GM21390 (cell line): ENCODE measurements at regions not wholly inside any gene's neighbourhood (a gene's known extent, or its start where the extent isn't known, plus 50 kb on each side); places are given as distances from the start of the nearest gene placed in this dataset.
"Not testable (repeated sequence)": the region's sequence is repeated elsewhere in the genome, so short reads cannot be mapped to it uniquely, and the experiment has no call there.

Experiments used
- ATAC-seq: cut with Tn5 transposase; IDR thresholded peaks from one replicate; pipeline ENCODE4 v1.9.1; 2021; ENCODE audit not compliant: unreplicated experiment

DNA sequence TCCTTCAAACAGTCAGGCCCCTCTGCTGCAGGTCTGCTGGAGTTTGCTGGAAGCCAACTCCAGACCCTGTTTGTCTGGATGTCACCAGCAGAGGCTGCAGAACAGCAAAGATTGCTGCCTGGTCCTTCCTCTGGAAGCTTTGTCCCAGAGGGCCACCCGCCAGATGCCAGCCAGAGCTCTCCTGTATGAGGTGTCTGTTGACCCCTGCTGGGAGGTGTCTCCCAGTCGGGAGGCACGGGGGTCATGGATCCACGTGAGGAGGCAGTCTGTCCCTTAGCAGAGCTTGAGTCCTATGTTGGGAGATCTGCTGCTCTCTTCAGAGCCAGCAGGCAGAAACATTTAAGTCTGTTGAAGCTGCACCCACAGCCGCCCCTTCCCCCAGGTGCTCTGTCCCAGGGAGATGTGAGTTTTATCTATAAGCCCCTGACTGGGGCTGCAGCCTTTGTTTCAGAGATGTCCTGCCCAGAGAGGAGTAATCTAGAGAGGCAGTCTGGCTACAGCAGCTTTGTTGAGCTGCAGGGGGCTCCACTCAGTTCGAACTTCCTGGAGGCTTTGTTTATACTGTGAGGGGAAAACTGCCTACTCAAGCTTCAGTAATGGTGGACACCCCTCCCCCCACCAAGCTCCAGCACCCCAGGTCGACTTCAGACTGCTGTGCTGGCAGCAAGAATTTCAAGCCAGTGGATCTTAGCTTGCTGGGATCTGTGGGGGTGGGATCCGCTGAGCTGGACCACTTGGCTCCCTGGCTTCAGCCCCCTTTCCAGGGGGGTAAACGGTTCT, 72.1 kb downstream of the OGFRL1 start:
- ATAC-seq, result not testable (repeated sequence)

DNA sequence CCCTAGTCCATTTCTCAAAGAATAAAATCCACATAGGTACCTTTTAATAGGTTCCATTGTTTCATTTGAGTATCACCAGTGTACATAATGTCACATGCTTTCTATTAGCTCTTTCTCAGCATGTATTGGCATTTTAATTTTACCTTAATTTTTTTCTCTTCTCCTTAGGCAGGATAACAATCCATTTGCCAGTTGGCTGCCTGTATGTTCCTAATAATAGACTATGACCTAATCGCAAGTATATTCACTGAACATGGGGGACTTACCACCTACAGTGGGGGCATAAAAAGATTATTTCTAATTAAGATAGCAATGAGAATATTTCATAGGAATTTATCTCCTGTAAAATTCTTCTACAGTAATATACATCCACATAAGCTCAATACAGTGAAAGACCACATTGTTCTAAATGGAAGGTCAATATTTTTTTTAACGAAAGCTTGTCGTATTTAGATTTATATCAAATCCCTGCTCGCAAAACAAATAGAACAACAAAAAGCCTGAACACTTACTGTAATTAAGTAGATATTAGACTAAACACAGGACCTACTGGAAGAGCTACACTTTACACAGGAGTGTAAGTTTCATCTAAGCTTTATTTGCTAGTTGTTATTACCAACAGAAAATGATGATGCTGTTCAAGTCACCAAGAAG, 76.4 kb downstream of the OGFRL1 start:
- ATAC-seq, result no peak

DNA sequence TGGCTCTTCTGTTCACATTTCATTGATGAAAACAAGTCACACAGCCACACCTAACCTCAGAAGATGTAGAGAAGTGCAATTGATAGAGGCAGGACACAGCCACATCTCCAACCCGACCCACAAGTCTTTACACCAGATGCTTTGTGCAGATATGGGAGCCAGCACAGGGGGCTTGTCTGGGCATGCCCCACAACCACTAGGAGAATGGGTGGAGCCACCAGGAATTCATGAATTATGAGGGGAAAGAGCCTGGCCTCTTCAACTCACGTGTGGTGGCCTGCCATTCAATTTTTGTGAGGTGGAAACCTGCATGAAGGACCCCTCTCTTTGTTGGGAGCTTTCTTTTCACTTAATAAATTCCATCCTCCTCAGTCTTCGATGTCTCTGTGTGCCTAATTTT, 79.1 kb downstream of the OGFRL1 start:
- ATAC-seq, result no peak

DNA sequence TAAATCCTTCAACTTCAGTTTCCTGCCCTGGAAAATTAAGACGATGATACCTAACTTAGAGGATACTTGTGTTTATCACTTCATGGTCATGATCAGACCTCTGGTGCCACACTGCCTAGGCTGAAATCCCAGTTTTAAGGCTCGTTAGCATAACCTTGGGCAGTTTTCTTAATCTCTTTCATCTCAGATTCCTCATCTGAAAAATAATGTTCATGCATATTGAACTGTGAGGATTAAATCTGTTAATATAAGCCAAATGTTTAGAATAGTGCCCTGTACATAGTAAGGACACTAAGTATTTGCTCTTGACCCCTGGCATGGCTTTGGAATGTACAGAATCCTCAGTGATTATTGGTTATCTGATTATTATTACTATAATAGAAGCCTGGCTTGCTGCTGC, 79.7 kb downstream of the OGFRL1 start:
- no peak for ATAC-seq

DNA sequence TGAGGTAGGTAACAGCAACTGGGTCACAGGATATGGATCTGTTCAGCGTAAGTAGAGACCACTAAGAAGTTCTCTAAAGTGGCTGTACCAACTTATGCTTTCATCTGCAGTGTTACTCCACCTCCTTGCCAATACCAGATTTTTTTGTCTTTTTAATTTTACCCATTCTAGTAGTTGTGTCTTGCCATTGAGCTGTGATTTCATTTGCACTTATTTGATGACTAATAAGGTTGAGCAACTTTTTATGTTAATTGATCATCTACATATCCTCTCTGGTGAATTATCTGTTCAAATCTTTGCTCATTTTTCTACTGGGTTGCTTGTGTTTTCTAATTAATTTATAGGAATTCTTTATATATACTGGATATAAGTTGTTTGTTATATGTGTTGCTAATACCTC, 82.9 kb downstream of the OGFRL1 start:
- no peak for ATAC-seq

DNA sequence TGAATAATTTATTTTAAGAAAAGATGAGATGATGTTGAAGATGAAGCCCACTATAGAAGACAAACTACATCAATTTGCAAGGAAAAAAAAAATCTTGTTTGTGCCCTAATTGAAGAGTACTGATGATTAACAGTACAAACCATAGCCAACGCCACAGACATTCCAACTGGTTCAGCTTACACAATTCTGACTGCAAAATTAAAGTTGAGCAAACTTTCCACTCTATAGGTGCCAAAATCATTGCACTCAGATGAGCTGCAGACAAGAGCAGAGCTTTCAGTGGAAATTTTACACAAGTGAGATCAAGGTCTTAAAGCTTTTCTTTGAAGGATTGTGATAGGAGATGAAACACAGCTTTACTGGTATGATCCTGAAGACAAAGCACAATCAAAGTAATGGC, 85.3 kb downstream of the OGFRL1 start:
- ATAC-seq, result no peak

DNA sequence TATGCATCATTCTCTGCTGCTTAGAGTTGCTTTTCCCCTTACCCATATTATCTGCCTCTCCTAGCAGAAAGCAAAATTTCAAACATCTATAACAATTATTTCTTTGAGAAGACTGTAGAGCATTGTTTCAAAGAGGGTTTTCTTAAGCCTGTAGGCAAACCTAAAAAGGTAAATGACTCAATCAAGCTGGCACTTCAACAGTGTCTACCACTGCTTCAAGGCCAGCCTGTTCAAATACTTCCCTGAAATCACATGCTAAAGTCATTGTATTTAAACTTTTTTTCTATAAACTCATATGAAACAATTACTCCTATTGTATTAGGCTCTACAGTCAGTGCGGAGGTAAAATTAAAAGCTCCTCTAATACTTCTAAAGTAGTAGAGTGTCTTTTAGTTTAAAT, 87.1 kb downstream of the OGFRL1 start:
- no peak for ATAC-seq

DNA sequence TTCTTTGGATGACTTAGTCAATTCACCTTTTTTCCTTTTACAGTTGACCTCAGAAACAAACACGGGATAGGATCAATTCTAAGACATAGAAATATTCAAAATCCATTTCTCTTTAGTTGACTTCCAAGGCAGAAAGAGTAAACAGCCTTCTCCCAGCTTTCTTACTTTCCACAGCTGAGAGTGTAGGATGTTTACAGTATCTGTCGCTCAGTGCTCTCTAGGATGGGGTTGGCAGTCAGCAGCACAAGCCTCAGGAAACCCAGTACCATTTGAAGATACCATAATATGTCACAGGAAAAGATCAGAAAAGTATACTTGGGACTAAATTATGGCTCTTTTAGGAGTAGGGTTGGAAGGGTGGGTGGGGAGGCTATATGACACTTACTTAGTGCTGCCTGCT, 88.2 kb downstream of the OGFRL1 start:
- ATAC-seq, result no peak

DNA sequence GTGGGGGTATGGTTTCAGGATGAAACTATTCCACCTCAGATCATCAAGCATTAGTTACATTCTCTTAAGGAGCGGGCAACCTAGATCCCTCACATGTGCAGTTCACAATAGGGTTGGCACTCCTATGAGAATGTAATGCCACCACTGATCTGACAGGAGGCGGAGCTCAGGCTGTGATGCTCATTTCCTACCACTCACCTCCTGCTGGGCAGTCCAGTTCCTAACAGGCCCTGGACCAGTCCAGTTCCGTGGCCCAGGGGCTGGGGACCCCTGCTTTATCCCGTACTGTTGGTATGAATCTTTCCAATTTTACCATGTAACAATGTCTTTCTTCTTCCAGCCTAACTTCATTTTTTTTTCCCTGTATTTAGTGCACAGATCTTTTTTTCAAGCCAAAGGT, 94.9 kb downstream of the OGFRL1 start:
- no peak for ATAC-seq

DNA sequence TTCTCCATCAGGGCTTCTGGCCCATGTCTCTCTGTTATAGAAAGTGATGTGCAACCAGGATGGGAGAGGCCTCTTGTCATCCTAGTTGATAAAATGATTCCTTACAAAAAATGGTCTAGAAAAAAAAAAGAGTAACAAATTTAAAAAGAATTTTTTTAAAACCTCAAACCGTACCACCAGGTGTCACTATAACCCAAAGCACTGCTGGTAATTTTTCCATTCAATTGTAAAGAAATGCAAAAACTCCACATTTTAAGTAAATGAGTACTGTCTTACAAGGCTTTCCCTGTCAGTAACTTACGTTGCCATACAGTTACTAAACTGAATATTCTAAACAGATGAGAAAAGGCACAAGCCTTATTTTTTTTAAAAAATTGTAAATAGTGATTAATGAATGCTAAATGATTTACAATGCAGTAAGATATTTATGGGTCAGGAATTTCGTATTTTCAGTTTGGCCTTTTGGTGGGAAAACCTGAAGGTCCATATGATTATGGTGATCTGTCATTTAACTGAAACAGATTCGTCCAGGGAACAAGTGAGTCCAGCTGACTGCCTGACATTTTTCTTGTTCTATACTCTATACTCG, 95.4 kb downstream of the OGFRL1 start:
- no peak for ATAC-seq

DNA sequence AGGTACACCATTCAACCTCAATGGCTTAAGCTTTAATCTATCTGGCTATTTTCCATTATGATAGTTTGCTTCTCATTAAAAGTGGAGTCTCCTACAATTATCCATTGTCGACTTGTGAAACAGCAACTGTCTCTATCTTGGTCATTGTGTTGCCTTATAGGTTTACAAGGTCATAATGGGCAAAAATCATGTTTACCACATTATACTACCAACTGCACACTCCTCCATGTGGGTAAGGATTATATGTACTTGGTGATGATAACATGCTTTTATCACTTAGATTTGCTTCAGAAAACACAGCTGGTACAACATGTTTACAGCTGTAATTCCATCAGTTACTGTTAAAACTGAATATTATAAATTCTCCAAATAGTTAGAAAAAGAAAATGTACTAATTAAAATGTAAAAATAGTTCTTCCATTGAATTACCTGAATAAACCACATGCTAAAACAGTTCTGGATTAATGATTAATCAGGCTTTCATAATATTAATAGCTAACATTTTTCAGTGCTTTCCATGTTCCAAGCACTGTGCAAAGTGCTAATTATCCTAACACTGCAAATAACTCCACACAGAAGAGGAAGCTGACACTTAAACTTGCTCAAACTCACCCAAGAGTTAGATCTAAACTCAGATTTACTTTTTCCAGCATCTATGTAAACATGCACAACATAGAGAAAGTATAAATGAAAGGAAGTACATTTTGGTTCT, 96.7 kb downstream of the OGFRL1 start:
- ATAC-seq, result no peak

DNA sequence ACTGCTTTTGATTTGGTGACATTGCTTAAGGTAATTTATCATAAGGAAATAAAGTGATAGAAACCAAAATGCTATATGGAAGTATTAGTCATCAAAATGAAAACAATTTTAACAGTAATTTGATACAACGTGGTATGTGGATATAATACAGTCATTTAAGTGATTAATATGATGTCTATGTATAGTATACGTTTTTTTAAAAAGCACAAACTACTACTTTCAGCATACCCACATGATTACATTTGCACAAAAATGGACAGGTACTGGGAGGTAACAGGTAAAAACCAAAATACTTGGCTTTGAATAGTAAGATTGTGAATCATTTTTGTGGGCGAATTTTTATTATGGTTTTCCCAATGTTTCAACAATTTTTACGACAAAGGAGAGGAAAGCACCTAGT, 97.6 kb downstream of the OGFRL1 start:
- ATAC-seq, result no peak

DNA sequence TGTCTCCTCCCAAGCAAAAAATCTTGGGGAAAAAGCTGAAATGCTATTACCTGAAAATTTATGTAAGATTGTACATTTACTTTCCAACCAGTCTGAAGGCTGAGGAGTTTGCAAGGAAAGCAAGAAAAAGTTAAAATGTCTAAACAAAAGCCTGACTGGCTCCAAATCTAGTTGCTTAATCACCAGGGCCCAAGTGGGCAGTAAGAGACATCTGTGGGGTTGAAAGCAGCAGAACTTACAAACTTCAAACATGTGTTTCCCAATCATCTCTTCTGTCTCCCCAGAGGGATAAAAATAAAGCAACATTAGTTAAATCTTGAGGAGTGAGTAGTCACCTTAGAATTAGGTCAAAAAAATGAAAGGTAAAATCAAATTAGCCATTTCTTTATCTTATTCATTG, 98.6 kb downstream of the OGFRL1 start:
- no peak for ATAC-seq

DNA sequence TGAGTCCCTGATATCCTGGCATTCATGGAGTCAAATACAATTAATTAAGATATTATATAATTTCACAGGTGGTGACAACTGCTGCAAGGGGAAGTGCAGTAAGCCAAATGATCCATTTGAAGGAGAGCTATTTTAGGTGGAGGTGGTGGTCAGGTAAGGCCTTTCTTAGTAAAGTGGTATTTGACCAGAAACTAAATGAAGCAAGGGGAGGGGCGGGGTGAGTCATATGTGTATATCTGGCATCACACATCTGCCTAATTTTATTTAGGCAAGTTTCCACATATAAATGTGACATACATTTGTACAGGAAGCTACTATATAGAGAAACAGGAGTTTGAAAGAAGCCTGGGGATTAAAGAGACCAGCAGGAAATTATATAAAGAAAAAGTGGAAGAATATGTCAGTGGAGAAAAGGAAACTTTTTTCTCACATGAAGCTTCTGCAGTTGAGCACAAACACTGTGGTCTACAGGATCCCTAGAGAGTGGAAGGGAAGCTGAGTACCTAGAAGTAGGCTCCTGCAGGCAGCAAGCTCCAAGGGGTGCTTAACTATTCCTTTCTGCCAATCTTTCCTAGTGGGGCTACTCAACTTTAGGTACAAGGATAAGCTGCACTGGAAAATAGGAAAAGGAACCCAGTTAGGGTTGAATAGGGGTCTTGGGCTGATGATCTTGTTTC, 99.6 kb downstream of the OGFRL1 start:
- peak; percentile 49 for ATAC-seq

DNA sequence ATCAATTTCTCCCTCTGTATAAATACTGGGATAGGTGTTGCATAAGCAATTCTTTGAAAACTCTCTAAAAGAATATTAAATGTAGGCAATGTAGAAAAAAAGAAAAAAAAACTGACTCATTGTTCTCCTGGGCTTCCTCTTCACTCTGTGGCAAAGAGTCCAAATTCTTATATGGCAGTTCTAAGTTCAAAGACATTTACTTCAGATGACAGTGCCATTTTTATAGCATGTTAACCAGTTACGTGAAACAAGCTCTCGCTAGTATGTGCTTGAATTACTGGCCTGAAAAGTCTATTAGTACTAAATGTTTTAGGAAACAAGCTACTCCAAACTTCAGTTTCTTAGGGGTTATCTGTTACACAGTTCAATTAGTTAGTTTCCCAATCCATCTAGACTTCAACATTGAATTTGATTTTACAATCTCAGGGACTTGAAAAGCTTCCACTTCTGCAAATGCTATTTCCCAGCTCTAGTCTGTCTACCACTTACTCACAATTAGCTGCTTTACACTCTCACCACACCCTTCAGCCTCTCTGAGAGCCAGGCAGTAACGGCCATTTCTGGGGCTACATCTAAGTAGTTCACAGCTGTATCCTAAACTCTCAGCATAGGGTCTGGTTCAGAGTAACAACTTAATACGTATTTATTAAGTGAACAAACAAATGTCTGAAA, 100.4 kb downstream of the OGFRL1 start:
- no peak for ATAC-seq

DNA sequence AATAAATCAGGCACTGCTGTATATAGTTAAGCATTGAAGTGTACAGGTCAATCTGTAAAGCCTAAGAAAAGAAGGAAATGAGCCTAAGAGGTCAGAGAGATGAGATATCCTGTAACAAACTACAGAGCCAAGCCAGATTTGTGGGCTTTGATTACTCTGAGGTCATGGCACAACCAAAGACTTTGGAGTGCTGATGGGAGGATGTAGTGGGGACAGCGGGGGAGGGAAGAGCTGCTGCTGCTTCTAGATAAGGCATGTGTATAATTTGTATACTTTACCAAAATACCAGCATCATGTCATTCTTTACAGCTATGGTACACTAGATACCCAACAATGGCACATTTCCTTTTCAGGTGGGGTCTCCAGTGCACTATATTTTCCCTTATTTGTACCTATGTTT, 102.5 kb downstream of the OGFRL1 start:
- no peak for ATAC-seq

DNA sequence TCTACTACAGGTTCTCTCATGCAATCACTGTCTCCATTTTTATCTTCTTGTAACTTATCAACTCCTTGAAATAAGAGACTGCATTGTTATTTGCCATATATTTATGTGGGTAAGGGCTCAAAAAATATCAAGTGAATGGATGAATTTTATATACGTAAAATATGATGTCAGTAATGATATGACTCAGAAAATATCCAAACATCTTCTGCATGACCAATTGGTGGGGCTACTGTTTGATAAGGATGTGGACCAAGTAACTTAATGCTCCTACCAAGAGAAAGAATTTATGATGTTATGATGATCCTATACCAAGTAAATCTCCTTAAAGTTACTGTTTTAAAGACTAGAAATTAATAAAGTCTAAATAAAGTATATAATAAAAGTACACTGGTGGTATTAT, 103.7 kb downstream of the OGFRL1 start:
- no peak for ATAC-seq

DNA sequence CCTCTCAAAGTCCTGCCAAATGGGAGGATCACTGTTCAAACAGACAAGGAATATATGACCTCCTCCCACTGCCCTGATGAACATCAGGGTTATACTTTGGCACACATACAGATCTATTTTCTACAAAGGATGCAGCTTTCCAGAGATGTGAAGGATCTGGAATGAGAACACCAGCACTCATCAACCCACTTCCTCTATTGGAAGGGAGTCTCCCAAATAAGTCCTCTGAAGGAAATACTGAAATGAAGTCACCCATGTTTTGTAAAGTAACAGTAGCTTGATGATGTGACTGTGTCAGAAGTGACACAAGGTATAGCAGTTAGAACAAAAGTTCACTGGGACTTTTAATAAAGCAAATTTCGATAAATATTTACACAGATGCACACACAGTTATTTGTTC, 104.9 kb downstream of the OGFRL1 start:
- ATAC-seq, result no peak

DNA sequence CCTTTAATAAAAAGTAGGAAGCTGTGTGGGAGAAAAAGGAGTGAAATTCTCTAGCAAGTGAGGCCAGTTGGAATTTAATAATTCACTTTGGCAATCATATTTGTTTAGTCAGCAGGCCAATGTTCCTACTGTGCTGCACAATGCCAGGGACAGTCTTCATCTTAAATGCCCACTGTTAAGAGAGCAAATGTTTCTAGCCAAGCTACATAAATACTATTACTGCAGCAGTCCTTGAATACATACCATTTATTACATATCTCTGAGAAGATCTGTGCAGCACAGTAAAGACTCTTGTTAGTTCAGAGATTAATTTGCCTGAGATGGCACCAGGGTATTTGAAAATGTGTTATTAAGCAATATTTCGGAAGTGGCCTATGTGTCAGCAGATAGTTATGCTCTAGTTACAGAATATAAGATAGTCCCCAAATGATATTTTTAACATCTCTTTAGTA, 105.4 kb downstream of the OGFRL1 start:
- ATAC-seq, result no peak

DNA sequence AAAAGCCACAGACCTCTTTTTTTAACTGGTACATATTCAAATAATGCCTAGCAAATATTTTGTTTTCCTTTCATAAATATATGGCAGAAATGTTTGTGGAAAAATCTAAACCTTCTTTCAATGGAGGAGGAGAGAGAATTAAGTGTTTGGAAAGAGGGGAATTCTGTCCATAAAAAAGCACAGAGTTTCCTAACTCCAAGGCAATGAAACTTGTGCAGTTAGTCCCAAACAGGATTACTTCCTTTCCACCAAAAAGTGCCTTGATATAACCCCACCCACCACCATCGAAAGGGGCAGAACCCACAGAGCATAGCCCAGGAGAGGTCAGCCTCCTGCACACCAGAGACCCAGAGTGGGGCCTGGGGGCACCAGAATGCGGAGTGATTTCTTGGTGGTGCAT, 106.3 kb downstream of the OGFRL1 start:
- no peak for ATAC-seq
